ENCODE measurements at regions not wholly inside any gene's neighbourhood (a gene's known extent, or its start where the extent isn't known, plus 50 kb on each side); places are given as distances from the start of the nearest gene placed in this dataset.
A peak's percentile ranks its signal among the peaks of the same experiment; 100 is the strongest.

GRCh38 chr5:135134691-135135381, 100.8 kb upstream of the PITX1 start:
- no peak overlapping the region for H3K4ac ChIP-seq (ENCODE audit: low read depth, low read length)
- no peaks in the 10 kb centered on the region for H3K4me1 ChIP-seq (ENCODE audit: control insufficient read depth in 1 of 2, insufficient read depth in 2 of 2, low read length in 2 of 2)
- H2BK12ac ChIP-seq (ENCODE audit: low read length) = no peak overlapping the region
- H3K9me3 ChIP-seq (ENCODE audit: insufficient read depth, low read depth, low read length) = peaks cover 6% of the 10 kb centered on the region
- H3K36me3 ChIP-seq (ENCODE audit: control insufficient read depth in 1 of 2, insufficient read depth in 2 of 2, low read length in 2 of 2) = no peaks in the 10 kb centered on the region
- no peaks in the 10 kb centered on the region for H3K79me2 ChIP-seq (ENCODE audit: control insufficient read depth, insufficient read depth, low read length, poor library complexity)
- H3K14ac ChIP-seq (ENCODE audit: low read length) = no peak overlapping the region
- no peak overlapping the region for H4K8ac ChIP-seq (ENCODE audit: low read depth, low read length)
- no peak overlapping the region for H2AK5ac ChIP-seq (ENCODE audit: low read length)
- H2BK120ac ChIP-seq (ENCODE audit: insufficient read depth, low read length, poor library complexity) = no peak overlapping the region
- no peak overlapping the region for H3K9ac ChIP-seq (ENCODE audit: low read length)
- H2AFZ ChIP-seq (ENCODE audit: insufficient read depth, low read length, poor library complexity) = no peak overlapping the region
- H2BK5ac ChIP-seq (ENCODE audit: low read depth, low read length, poor library complexity) = no peak overlapping the region
- no peak overlapping the region for H3K4me2 ChIP-seq (ENCODE audit: low read length)
- no peaks in the 10 kb centered on the region for H3K27me3 ChIP-seq (ENCODE audit: insufficient read depth, low read length)
- no peak for DNase-seq
- no peaks in the 10 kb centered on the region for H3K79me1 ChIP-seq (ENCODE audit: low read length)
- H3K4me3 ChIP-seq (ENCODE audit: low read depth, low read length) = no peak overlapping the region
- H3K23ac ChIP-seq (ENCODE audit: low read length) = no peak overlapping the region
- no peak overlapping the region for H4K12ac ChIP-seq (ENCODE audit: low read depth, low read length)
- WGBS (ENCODE audit: extremely low coverage, insufficient coverage, insufficient read length) = no CpG with 5 or more reads among the region's 7 CpGs
- no peak overlapping the region for H3K27ac ChIP-seq (ENCODE audit: low read depth, low read length)
- no peak overlapping the region for H3K18ac ChIP-seq (ENCODE audit: low read length)
- H4K91ac ChIP-seq (ENCODE audit: low read depth, low read length) = no peak overlapping the region

- Histone ChIP-seq H3K4me2 (ENCODE audit: low read length) (no peak overlapping the region), H3K27ac (ENCODE audit: low read depth, low read length) (no peak overlapping the region), H3K18ac (ENCODE audit: low read length) (no peak overlapping the region), H3K27me3 (ENCODE audit: insufficient read depth, low read length) (no peaks in the 10 kb centered on the region), H4K8ac (ENCODE audit: low read depth, low read length) (no peak overlapping the region), H3K9me3 (ENCODE audit: insufficient read depth, low read depth, low read length) (peaks cover 8% of the 10 kb centered on the region), H3K79me2 (ENCODE audit: control insufficient read depth, insufficient read depth, low read length, poor library complexity) (no peaks in the 10 kb centered on the region), H2BK5ac (ENCODE audit: low read depth, low read length, poor library complexity) (no peak overlapping the region), H2BK120ac (ENCODE audit: insufficient read depth, low read length, poor library complexity) (no peak overlapping the region), H4K12ac (ENCODE audit: low read depth, low read length) (no peak overlapping the region), H3K4ac (ENCODE audit: low read depth, low read length) (no peak overlapping the region), H3K9ac (ENCODE audit: low read length) (no peak overlapping the region), H4K91ac (ENCODE audit: low read depth, low read length) (no peak overlapping the region), H3K4me1 (ENCODE audit: control insufficient read depth in 1 of 2, insufficient read depth in 2 of 2, low read length in 2 of 2) (no peaks in the 10 kb centered on the region), H2AK5ac (ENCODE audit: low read length) (no peak overlapping the region), H2BK12ac (ENCODE audit: low read length) (no peak overlapping the region), H3K14ac (ENCODE audit: low read length) (no peak overlapping the region), H3K4me3 (ENCODE audit: low read depth, low read length) (peak overlapping the region; percentile 26), H3K79me1 (ENCODE audit: low read length) (no peaks in the 10 kb centered on the region), H3K23ac (ENCODE audit: low read length) (no peak overlapping the region), H3K36me3 (ENCODE audit: control insufficient read depth in 1 of 2, insufficient read depth in 2 of 2, low read length in 2 of 2) (no peaks in the 10 kb centered on the region), H2AFZ (ENCODE audit: insufficient read depth, low read length, poor library complexity) (no peak overlapping the region)
- DNase-seq = peak; percentile 95
- no CpG with 5 or more reads among the region's 18 CpGs for WGBS (ENCODE audit: extremely low coverage, insufficient coverage, insufficient read length)
Measured at GRCh38 chr5:135133698-135134515, 99.9 kb upstream of the PITX1 start.

GRCh38 chr5:135133181-135133580, 99.2 kb upstream of the PITX1 start:
- Histone ChIP-seq H4K91ac (ENCODE audit: low read depth, low read length) (no peak overlapping the region), H2AK5ac (ENCODE audit: low read length) (no peak overlapping the region), H3K79me1 (ENCODE audit: low read length) (no peaks in the 10 kb centered on the region), H2AFZ (ENCODE audit: insufficient read depth, low read length, poor library complexity) (no peak overlapping the region), H3K14ac (ENCODE audit: low read length) (no peak overlapping the region), H3K4me3 (ENCODE audit: low read depth, low read length) (no peak overlapping the region), H2BK120ac (ENCODE audit: insufficient read depth, low read length, poor library complexity) (no peak overlapping the region), H3K9me3 (ENCODE audit: insufficient read depth, low read depth, low read length) (peaks cover 8% of the 10 kb centered on the region), H3K36me3 (ENCODE audit: control insufficient read depth in 1 of 2, insufficient read depth in 2 of 2, low read length in 2 of 2) (no peaks in the 10 kb centered on the region), H3K4ac (ENCODE audit: low read depth, low read length) (no peak overlapping the region), H4K8ac (ENCODE audit: low read depth, low read length) (no peak overlapping the region), H3K27ac (ENCODE audit: low read depth, low read length) (no peak overlapping the region), H4K12ac (ENCODE audit: low read depth, low read length) (no peak overlapping the region), H3K23ac (ENCODE audit: low read length) (no peak overlapping the region), H2BK12ac (ENCODE audit: low read length) (no peak overlapping the region), H3K4me1 (ENCODE audit: control insufficient read depth in 1 of 2, insufficient read depth in 2 of 2, low read length in 2 of 2) (no peaks in the 10 kb centered on the region), H3K18ac (ENCODE audit: low read length) (no peak overlapping the region), H3K9ac (ENCODE audit: low read length) (no peak overlapping the region), H3K27me3 (ENCODE audit: insufficient read depth, low read length) (no peaks in the 10 kb centered on the region), H3K4me2 (ENCODE audit: low read length) (no peak overlapping the region), H3K79me2 (ENCODE audit: control insufficient read depth, insufficient read depth, low read length, poor library complexity) (no peaks in the 10 kb centered on the region), H2BK5ac (ENCODE audit: low read depth, low read length, poor library complexity) (no peak overlapping the region)
- no CpG with 5 or more reads among the region's 9 CpGs for WGBS (ENCODE audit: extremely low coverage, insufficient coverage, insufficient read length)
- peak; percentile 85 to 96 for DNase-seq

- no peak for DNase-seq
- Histone ChIP-seq H4K91ac (ENCODE audit: low read depth, low read length) (no peak overlapping the region), H3K14ac (ENCODE audit: low read length) (no peak overlapping the region), H4K8ac (ENCODE audit: low read depth, low read length) (no peak overlapping the region), H3K27me3 (ENCODE audit: insufficient read depth, low read length) (no peaks in the 10 kb centered on the region), H4K12ac (ENCODE audit: low read depth, low read length) (no peak overlapping the region), H3K79me1 (ENCODE audit: low read length) (no peaks in the 10 kb centered on the region), H3K4me2 (ENCODE audit: low read length) (no peak overlapping the region), H3K4me3 (ENCODE audit: low read depth, low read length) (no peak overlapping the region), H3K9ac (ENCODE audit: low read length) (no peak overlapping the region), H3K36me3 (ENCODE audit: control insufficient read depth in 1 of 2, insufficient read depth in 2 of 2, low read length in 2 of 2) (no peaks in the 10 kb centered on the region), H3K79me2 (ENCODE audit: control insufficient read depth, insufficient read depth, low read length, poor library complexity) (no peaks in the 10 kb centered on the region), H3K18ac (ENCODE audit: low read length) (no peak overlapping the region), H2BK12ac (ENCODE audit: low read length) (no peak overlapping the region), H3K23ac (ENCODE audit: low read length) (no peak overlapping the region), H3K4ac (ENCODE audit: low read depth, low read length) (no peak overlapping the region), H3K9me3 (ENCODE audit: insufficient read depth, low read depth, low read length) (peaks cover 8% of the 10 kb centered on the region), H2AFZ (ENCODE audit: insufficient read depth, low read length, poor library complexity) (no peak overlapping the region), H2BK120ac (ENCODE audit: insufficient read depth, low read length, poor library complexity) (no peak overlapping the region), H2BK5ac (ENCODE audit: low read depth, low read length, poor library complexity) (no peak overlapping the region), H3K27ac (ENCODE audit: low read depth, low read length) (no peak overlapping the region), H2AK5ac (ENCODE audit: low read length) (no peak overlapping the region), H3K4me1 (ENCODE audit: control insufficient read depth in 1 of 2, insufficient read depth in 2 of 2, low read length in 2 of 2) (peaks cover 0 to 2% of the 10 kb centered on the region in 2 experiments)
- no CpG with 5 or more reads among the region's 12 CpGs for WGBS (ENCODE audit: extremely low coverage, insufficient coverage, insufficient read length)
Measured at GRCh38 chr5:135131801-135132680, 98.0 kb upstream of the PITX1 start.
